ENCODE measurements at regions not wholly inside any gene's neighbourhood (a gene's known extent, or its start where the extent isn't known, plus 50 kb on each side); places are given as distances from the start of the nearest gene placed in this dataset.

GRCh38 chr12:13487326-13487725, 290.8 kb downstream of the EMP1 start:
- DNase-seq: no peak

- DNase-seq: peak; percentile 38
These were observed 290.3 kb downstream of the EMP1 start for GRCh38 chr12:13486794-13487193.

GRCh38 chr12:13478650-13479181, 282.2 kb downstream of the EMP1 start:
- no peak for DNase-seq

GRCh38 chr12:13474381-13474780, 277.9 kb downstream of the EMP1 start:
- no peak for DNase-seq

GRCh38 chr12:13472690-13473089, 276.2 kb downstream of the EMP1 start:
- DNase-seq: no peak

- no peak for DNase-seq
These were observed 274.9 kb downstream of the EMP1 start for GRCh38 chr12:13471471-13471870.

GRCh38 chr12:13465635-13466034, 269.1 kb downstream of the EMP1 start:
- no peak for DNase-seq

- DNase-seq: no peak
These were observed 266.7 kb downstream of the EMP1 start for GRCh38 chr12:13463189-13463588.

GRCh38 chr12:13462450-13462849, 265.9 kb downstream of the EMP1 start:
- DNase-seq: no peak

- DNase-seq: no peak
These were observed 259.2 kb downstream of the EMP1 start for GRCh38 chr12:13455778-13456144.

- no peak for DNase-seq
These were observed 258.7 kb downstream of the EMP1 start for GRCh38 chr12:13454991-13455777.

GRCh38 chr12:13452955-13453570, 256.5 kb downstream of the EMP1 start:
- no peak for DNase-seq

GRCh38 chr12:13451776-13452175, 255.2 kb downstream of the EMP1 start:
- DNase-seq: no peak

GRCh38 chr12:13450231-13451080, 253.9 kb downstream of the EMP1 start:
- no peak for DNase-seq

GRCh38 chr12:13444076-13444475, 247.6 kb downstream of the EMP1 start:
- no peak for DNase-seq

- DNase-seq: no peak
These were observed 247.0 kb downstream of the EMP1 start for GRCh38 chr12:13443498-13443897.

- DNase-seq: no peak
These were observed 246.5 kb downstream of the EMP1 start for GRCh38 chr12:13443028-13443427.

- no peak for DNase-seq
These were observed 245.9 kb downstream of the EMP1 start for GRCh38 chr12:13442457-13442856.

GRCh38 chr12:13440844-13441243, 244.3 kb downstream of the EMP1 start:
- no peak for DNase-seq

GRCh38 chr12:13437541-13437940, 241.0 kb downstream of the EMP1 start:
- no peak for DNase-seq

GRCh38 chr12:13436696-13437391, 240.3 kb downstream of the EMP1 start:
- DNase-seq: no peak

- DNase-seq: no peak
These were observed 239.7 kb downstream of the EMP1 start for GRCh38 chr12:13436182-13436581.
